ENCODE measurements at regions not wholly inside any gene's neighbourhood (a gene's known extent, or its start where the extent isn't known, plus 50 kb on each side); places are given as distances from the start of the nearest gene placed in this dataset.
"Not testable (repeated sequence)": the region's sequence is repeated elsewhere in the genome, so short reads cannot be mapped to it uniquely, and the experiment has no call there.

- no peak for DNase-seq (ENCODE audit: low read depth)
Observed at GRCh38 chr6:130672153-130672552, 155.1 kb upstream of the SMLR1 start.

- no peak for DNase-seq (ENCODE audit: low read depth)
Observed at GRCh38 chr6:130674604-130675003, 152.6 kb upstream of the SMLR1 start.

GRCh38 chr6:130675072-130675471 lies 152.1 kb upstream of the SMLR1 start:
- DNase-seq (ENCODE audit: low read depth), result no peak

GRCh38 chr6:130676077-130676772 lies 151.0 kb upstream of the SMLR1 start:
- no peak for DNase-seq (ENCODE audit: low read depth)

GRCh38 chr6:130676773-130677144 lies 150.4 kb upstream of the SMLR1 start:
- no peak for DNase-seq (ENCODE audit: low read depth)

- DNase-seq (ENCODE audit: low read depth), result no peak
Observed at GRCh38 chr6:130677312-130677711, 149.9 kb upstream of the SMLR1 start.

- no peak for DNase-seq (ENCODE audit: low read depth)
Observed at GRCh38 chr6:130677766-130678165, 149.4 kb upstream of the SMLR1 start.

- DNase-seq (ENCODE audit: low read depth), result no peak
Observed at GRCh38 chr6:130679684-130680083, 147.5 kb upstream of the SMLR1 start.

- DNase-seq (ENCODE audit: low read depth), result no peak
Observed at GRCh38 chr6:130680116-130680515, 147.1 kb upstream of the SMLR1 start.

GRCh38 chr6:130681028-130681427 lies 146.2 kb upstream of the SMLR1 start:
- DNase-seq (ENCODE audit: low read depth), result no peak

- DNase-seq (ENCODE audit: low read depth), result no peak
Observed at GRCh38 chr6:130682066-130682465, 145.1 kb upstream of the SMLR1 start.

GRCh38 chr6:130683761-130684517 lies 143.3 kb upstream of the SMLR1 start:
- no peak for DNase-seq (ENCODE audit: low read depth)

GRCh38 chr6:130692659-130693058 lies 134.5 kb upstream of the SMLR1 start:
- DNase-seq (ENCODE audit: low read depth), result no peak

GRCh38 chr6:130693944-130694343 lies 133.3 kb upstream of the SMLR1 start:
- no peak for DNase-seq (ENCODE audit: low read depth)

- DNase-seq (ENCODE audit: low read depth), result no peak
Observed at GRCh38 chr6:130694606-130695005, 132.6 kb upstream of the SMLR1 start.

- DNase-seq (ENCODE audit: low read depth), result no peak
Observed at GRCh38 chr6:130696806-130697205, 130.4 kb upstream of the SMLR1 start.

- DNase-seq (ENCODE audit: low read depth), result no peak
Observed at GRCh38 chr6:130697271-130697994, 129.8 kb upstream of the SMLR1 start.

- no peak for DNase-seq (ENCODE audit: low read depth)
Observed at GRCh38 chr6:130697995-130698535, 129.1 kb upstream of the SMLR1 start.

- DNase-seq (ENCODE audit: low read depth), result no peak
Observed at GRCh38 chr6:130699742-130700141, 127.5 kb upstream of the SMLR1 start.

- DNase-seq (ENCODE audit: low read depth), result no peak
Observed at GRCh38 chr6:130700397-130700796, 126.8 kb upstream of the SMLR1 start.

GRCh38 chr6:130708338-130708737 lies 118.9 kb upstream of the SMLR1 start:
- no peak for DNase-seq (ENCODE audit: low read depth)

- not testable (repeated sequence) for DNase-seq (ENCODE audit: low read depth)
Observed at GRCh38 chr6:130711641-130712040, 115.6 kb upstream of the SMLR1 start.

- no peak for DNase-seq (ENCODE audit: low read depth)
Observed at GRCh38 chr6:130713144-130713543, 114.1 kb upstream of the SMLR1 start.
